HG03520 (cell line): ENCODE measurements at regions not wholly inside any gene's neighbourhood (a gene's known extent, or its start where the extent isn't known, plus 50 kb on each side); places are given as distances from the start of the nearest gene placed in this dataset.
"Not testable (repeated sequence)": the region's sequence is repeated elsewhere in the genome, so short reads cannot be mapped to it uniquely, and the experiment has no call there.

Experiments used
- ATAC-seq: cut with Tn5 transposase; IDR thresholded peaks from one replicate; pipeline ENCODE4 v1.9.1; 2021; ENCODE audit warnings: mild to moderate bottlenecking, moderate library complexity; ENCODE audit not compliant: unreplicated experiment

DNA sequence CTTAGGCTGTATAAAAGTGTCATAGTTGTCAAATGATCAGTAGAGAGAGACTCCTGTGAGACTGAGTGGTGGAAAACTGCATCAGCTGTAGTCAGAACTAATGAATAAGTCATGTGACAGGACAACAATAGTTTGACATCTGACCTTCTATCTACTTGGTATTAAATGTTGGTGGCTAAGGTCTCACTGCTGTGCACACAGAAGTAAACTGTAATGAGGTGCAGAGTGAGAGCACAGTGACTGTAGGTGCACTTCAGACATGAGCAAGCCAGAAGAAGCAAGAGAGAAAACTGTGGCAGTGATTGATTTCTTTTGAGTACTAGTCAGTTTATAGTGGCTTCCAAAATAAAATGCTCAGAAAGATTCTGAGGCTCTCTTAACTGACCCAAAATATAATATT is 803.6 kb downstream of the RAPGEF2 start:
- ATAC-seq, result no peak

DNA sequence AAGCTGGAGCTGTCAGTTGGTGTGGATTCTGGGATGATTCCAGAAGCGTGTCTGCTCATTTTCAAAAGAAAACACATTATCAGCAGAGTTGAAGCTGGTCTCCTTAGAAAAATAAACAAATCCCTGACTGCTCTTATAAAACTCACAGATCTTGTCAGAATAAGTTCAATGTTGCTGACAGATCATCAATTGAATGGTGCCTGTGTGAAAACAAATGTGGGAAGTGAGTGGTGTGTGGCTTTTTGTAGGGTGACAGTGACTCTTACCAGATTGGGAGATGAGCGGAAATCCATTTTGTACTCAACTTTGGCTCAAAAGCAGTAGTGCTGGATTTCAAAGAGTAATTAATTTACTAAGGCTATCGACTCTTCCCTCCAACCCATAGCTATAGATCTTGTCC is 807.8 kb downstream of the RAPGEF2 start:
- ATAC-seq, result no peak

DNA sequence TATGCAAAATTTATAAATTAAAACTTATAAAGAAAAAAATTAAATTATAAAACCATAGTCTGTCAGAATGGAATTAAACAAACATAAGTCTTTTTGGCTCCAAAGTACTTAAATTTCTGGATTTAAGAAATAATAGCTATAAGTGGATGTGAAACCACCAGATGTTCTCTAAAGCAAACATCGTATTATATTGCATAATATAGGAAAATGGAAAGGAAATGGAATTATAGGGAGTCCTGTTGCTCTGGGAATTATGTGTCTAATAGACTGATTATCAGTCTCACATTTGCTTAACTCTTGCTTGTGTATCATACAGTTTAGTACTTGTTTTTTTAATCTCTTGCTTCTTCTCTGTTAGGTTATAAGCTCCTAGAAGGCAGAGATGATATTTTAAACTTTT is 819.2 kb downstream of the RAPGEF2 start:
- ATAC-seq, result no peak

DNA sequence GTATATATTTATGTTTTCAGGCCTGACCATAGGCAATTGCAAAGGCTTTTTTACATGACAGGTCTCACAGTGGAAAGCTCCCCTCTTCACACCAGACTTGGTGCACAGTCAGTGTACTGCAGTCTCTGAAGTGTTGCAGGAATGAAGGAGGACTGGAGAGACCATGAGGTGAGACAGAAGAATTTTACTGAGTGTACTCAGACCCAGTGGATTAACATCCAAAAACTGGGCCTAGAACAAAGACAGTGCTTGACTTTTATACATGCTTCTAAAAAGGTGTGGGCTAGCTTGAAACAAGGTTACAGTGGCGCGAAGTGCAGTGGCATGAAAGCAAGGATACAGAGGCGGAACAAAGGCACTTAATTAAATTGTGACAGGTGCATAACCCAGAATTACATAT is 822.9 kb downstream of the RAPGEF2 start:
- no peak for ATAC-seq

DNA sequence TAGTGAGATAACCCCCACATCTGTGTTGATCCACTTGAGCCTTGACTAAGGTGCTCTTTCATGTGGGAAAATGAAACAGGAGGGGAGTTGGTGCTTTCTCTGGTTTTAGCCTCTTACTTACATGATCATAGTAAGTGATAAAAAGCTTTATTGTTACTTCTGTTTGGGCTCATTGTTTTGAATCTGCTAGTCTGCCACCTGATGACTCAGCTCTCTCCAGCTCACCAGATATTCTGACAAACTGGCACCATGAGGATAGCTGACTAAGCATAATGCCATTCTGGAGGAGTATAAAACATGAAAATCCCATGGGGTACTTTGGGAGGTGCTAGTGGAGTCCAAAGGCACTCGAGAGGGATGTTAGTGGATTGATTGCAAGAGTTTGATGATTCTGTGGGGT is 824.0 kb downstream of the RAPGEF2 start:
- ATAC-seq, result no peak

DNA sequence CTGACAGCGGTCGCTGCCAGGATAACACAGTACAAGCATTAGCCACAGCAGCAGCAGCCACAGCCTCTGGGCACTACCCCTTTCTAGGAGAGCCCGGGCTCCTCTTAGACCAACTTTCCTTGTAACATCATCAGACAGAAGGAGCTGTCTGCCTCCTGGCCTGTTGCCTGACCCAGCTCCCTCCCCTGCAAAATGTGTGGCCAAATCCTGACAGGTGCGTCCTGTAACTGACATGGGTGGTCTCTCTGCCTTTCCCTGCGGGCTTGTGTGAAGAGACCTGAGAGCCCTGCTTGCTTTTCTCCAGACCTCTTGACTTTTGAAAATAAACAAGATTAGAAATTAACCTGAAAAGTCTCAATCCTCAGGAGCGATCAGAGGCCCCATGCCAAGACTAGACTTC is 824.9 kb downstream of the RAPGEF2 start:
- ATAC-seq, result no peak

DNA sequence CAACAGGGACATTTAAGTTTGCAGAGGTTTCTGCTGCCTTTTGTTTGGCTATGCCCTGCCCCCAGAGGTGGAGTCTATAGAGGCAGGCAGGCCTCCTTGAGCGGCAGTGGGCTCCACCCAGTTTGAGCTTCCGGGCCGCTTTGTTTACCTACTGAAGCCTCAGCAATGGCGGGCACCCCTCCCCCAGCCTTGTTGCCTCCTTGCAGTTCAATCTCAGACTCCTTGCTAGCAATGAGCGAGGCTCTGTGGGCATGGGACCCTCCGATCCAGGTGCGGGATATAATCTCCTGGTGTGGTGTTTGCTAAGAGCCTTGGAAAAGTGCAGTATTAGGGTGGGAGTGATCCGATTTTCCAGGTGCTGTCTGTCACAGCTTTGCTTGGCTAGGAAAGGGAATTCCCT is 831.7 kb downstream of the RAPGEF2 start:
- not testable (repeated sequence) for ATAC-seq

DNA sequence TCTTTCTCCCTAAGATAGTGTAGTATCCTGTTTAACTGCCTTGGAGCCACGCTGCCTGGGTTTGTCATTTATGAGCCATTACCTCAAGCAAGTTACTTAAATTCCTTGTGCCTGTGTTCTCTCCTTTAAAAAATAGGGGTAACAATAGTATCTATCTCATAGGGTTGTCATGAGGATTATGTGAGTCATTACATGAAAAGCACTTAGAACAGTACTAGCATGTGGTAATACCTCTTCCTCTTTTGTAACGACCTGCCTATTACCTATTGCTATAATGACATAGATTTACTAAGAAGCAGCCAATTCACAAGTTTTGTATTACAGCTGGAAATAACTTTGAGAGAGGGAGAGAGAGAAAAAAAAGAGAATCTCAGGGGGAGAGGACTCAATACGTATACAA is 834.7 kb downstream of the RAPGEF2 start:
- peak; percentile 99 for ATAC-seq

DNA sequence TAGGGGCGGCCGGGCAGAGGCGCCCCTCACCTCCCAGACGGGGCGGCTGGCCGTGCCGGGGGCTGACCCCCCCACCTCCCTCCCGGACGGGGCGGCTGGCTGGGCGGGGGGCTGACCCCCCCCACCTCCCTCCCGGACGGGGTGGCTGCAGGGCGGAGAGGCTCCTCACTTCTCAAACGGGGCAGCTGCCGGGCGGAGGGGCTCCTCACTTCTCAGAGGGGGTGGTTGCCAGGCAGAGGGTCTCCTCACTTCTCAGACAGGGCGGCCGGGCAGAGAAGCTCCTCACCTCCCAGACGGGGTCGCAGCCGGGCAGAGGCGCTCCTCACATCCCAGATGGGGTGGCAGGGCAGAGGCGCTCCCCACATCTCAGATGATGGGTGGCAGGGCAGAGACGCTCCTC is 836.8 kb downstream of the RAPGEF2 start:
- not testable (repeated sequence) for ATAC-seq

DNA sequence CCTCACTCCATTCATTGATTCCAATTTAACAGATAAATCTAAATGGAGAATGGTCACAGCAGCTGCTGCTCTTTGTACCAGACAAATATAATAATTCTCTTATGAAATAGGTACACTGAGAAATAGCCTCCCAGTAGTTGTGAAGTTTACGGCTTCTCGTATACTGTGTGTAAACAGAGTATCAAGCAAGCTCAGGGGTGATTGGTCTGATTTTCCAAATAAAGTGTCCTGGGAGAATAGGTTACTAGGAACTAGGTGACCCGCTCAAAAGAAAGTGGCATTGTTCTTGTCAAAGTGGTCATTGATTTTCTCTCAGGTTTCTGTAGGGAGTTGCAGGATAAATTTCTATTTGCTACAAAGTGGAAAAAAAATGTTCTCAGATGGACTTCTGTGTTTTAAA is 838.2 kb downstream of the RAPGEF2 start:
- ATAC-seq, result no peak

DNA sequence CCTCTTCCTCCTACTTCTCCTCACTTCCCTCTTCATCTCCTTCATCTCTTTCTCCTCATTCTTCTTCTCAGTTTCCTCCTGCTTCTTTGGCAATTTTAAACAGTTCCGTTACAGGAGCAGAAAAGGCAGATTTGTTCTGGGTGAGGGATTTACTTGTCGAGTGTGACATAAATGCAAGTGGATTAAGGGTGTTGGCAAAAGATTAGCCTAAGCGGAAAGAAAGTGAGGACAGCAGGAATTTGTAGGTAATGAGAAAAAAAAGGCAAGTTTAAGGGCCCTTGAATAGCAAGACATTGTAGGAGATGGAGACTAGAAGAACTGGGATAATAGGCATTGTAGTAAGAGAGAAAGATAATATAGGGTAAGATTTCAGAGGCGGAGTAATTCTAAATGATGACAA is 841.6 kb downstream of the RAPGEF2 start:
- no peak for ATAC-seq

DNA sequence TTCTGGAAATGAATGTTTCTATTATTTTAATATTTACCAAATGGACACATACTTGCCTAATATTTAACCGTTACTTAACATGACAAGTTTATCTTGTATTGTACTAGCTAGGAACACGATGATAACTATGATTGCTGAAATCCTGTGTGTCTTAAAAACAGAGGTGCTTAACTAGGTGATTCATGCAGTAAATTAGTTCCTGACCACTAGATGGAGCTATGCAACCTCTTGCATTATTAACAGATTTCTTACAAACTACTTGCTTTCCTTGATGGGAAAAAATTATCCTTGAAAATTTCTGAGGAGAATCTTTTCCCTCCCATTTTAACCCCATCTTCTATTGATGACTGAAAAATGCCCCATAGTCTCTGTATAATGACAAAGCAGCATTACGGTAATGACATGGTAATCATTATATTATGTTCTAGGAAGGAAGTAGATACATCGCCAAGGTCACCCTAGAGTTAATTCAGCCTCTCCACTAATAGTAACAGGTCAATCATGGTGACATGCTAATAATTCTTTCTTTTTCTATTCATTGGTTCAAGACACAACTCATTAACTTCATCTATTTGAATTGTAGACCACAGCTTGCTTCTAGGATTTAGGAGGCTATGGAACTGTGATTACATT is 844.2 kb downstream of the RAPGEF2 start:
- peak; percentile 56 for ATAC-seq

DNA sequence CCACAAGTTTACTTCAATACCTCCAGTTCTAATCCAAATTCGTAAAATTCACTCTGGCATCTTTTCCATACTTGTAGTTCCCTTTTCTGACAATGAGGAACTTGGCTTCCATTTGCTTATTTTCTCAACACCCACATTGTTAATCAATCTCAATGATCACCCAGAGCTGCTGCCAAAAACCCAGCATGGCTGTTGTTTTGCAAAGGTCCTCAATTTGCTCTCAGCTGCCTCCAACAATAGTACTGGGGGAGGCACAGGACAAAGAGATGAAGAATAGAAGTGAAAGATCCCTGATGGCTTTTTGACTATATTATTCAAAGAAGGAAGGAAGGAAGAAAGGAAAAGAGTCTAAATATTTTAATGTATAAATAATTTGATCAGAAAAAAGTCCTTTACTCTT is 847.8 kb downstream of the RAPGEF2 start:
- ATAC-seq, result no peak

DNA sequence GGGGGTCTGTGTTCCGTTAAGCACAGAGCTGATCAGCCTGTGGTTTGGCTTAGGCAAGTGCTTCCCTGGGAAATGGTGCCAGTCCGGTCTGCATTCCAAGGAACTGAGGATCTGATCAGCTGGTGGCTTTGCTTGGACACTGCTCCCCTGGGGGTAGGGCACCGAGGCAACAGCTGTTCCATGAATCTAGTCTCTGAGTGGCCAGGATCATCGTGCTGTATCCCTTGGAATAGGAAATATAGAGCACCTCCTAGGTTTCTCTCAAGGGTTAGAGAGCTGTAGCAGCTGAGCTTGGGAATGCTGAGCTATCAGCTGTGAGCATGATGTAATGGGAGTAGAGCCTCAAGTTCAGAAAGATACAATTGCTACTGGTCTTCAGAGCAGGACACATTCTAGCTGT is 863.9 kb downstream of the RAPGEF2 start:
- ATAC-seq, result no peak

DNA sequence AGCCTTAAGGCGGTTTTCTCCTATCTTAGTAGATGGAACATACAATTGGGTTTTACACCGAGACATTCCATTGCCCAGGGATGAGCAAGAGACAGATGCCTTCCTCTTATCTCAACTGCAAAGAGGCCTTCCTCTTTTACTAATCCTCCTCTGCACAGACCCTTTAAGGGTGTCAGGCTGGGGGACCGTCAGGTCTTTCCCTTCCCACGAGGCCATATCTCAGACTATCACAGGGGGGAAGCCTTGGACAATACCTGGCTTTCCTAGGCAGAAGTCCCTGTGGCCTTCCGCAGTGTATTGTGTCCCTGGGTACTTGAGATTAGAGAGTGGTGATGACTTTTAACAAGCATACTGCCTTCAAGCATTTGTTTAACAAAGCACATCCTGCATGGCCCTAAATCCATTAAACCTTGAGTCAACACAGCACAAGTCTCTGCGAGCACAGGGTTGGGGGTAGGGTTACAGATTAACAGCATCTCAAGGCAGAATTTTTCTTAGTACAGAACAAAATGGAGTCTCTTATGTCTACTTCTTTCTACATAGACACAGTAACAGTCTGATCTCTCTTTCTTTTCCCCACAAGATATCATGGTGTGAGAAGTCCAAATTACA is 874.1 kb downstream of the RAPGEF2 start:
- ATAC-seq, result not testable (repeated sequence)

DNA sequence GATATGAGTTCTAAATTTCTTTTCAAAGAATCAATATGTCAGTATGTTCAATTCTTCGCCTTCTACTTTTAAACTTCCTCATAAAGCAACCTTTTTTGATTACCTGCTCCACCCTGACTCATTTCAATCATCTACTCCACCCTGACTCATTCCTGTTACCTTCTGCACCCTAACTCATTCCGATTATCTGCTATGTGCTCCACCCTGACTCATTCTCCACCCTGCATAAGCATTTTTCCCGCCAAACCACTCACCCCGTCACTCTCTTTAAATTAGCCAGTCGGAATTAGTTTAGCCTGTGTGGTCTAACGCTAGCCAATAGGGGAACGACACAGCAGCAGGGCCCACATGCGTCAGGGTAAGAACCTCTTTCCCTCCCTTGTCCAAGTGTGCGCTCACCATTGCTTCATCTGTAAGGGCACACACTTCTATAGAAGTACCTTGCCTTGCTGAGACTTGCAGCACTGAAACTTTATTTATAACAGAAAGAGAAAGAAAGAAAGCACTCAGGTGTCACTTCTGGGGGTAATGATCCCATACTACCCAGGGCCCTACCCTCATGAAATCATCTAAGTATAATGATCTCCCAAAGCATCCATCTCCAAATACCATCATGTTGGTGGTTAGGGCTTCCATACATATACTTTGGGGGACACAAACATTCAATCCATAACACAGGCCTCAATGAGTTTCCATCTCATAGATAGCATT is 875.2 kb downstream of the RAPGEF2 start:
- ATAC-seq, result no peak

DNA sequence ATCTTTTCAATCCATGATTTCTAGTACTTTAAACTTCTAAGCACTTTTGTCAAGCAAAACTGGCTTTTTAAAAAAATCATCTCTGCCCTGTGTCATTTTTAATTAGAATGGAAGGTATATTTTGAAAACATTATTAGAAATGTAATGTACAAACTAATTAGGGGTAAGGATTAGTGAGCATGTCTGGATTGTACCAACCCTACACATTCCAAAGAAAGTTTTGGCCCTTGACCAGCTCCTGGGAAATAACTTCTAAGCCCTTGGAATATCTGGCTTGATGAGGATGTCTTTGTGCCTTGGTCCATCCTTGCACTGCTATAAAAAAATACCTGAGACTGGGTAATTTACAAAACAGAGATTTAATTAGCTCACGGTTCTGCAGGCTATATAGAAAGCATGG is 876.5 kb downstream of the RAPGEF2 start:
- no peak for ATAC-seq

DNA sequence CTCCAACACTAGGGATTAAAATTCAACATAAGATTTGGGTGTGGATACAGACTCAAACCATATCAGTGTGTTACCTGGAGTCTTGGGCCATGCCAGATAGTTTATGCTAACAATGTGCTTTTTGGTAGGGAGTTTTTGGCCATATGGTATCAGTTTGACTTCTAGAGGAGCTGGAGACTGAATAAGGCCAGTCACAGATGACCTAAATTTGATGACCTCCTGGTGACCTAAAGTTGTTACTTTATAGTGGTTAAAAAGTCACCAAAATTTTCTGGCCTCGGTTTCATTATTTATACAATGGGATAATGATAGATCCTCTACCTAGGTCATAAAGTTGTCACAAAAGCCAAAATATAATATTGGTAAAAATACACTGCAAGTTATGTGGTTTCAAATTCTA is 877.1 kb downstream of the RAPGEF2 start:
- no peak for ATAC-seq

DNA sequence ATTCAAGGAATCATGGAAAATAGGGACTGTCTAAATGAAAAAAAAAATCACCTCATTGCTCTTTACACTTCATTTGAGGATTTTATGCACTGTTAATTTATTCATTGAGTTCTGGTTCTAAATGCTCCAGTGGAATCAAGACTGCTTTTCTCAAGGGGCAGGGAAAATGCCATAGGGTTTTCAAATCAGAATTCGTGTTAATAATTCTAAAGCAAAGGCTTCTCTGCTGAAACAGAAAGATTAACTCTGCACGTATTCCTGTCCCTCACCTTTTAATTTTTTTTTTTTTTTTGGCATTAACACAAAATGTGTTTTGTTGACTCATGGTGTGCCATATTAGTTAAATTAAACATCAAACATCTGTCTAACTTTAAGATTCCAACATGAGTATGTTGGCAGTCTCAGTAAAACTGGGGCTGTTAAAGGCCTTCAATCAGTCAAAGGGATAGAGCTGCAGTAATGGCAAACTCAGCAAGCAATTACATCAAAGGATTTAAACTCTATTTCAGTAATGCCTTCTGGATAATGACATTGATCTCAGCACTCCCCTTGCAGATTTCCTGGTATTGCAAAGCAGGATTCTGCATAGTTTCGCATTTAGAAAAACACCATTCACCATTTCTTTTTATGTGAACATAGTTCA is 878.1 kb downstream of the RAPGEF2 start:
- ATAC-seq, result no peak

DNA sequence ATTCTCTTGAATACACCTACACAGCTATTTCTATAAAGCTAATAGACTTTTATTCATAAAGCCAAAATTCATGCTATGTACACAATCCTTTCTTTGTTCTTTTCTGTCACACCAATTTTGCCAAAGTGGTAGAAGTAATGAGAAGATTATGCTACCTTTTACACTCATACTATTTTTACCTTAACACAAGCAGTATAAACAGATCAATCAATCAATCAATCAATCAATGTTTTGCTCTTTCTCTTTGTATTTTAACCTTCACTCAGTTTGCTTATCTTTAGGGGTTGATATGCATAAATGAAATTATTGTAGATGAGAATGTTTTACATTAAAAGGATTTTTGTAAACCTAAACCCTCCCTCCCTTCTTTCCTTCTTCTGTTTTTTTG is 878.6 kb downstream of the RAPGEF2 start:
- no peak for ATAC-seq

DNA sequence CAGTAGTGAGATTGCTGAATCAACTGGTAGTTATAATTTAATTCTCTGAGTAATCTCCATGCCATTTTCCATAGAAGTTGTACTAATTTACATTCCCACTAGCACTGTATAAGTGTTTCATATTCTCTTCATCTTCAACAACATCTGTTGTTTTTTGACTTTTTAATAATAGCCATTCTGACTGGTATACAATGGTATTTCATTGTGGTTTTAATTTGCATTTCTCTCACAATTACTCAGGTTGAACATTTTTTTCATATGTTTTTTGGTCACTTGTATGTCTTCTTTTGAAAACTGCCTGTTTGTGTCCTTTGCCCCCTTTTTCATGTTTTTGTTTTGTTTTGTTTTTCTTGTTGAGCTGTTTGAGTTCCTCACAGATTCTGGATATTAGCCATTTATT is 880.2 kb downstream of the RAPGEF2 start:
- no peak for ATAC-seq
